GM13976 (cell line): ENCODE measurements at regions not wholly inside any gene's neighbourhood (a gene's known extent, or its start where the extent isn't known, plus 50 kb on each side); places are given as distances from the start of the nearest gene placed in this dataset.

Source experiments
- DNase-seq: peaks from one replicate; pipeline ENCODE4 v3.0.0; 2012; ENCODE audit warnings: low spot score
- CTCF ChIP-seq: IDR thresholded peaks from 2 replicates; pipeline ENCODE4 v1.5.1; 2012; ENCODE audit warnings: borderline replicate concordance, mild to moderate bottlenecking; ENCODE audit not compliant: insufficient read depth; ENCODE audit errors: extremely low read depth, missing control alignments, control extremely low read depth
- in situ Hi-C: fragments of 300-500 bp; cut with MboI; formaldehyde crosslinking; loops from one replicate; pipeline ENCODE4 v1.12.0; 2022; ENCODE audit warnings: low sequenced_read_pairs, mixed read lengths, inconsistent platforms; ENCODE audit not compliant: unreplicated experiment

GRCh38 chr14:34035934-34036250 lies 85.0 kb upstream of the EGLN3 start:
- no peak for TF ChIP-seq CTCF
- in situ Hi-C loops: no loop called here

GRCh38 chr14:34035177-34035933 lies 84.5 kb upstream of the EGLN3 start:
- no peak for DNase-seq
- in situ Hi-C loops: no loop called here
- TF ChIP-seq CTCF: no peak

More at GRCh38 chr14:34035934-34036250, 85.0 kb upstream of the EGLN3 start:
- DNase-seq: no peak

GRCh38 chr14:34034447-34035176 lies 83.7 kb upstream of the EGLN3 start:
- no peak for DNase-seq
- in situ Hi-C loops: no loop called here
- no peak for TF ChIP-seq CTCF

- in situ Hi-C loops: no loop called here
- TF ChIP-seq CTCF: no peak
- no peak for DNase-seq
Observed at GRCh38 chr14:34032720-34033119, 81.8 kb upstream of the EGLN3 start.

GRCh38 chr14:34030864-34031263 lies 80.0 kb upstream of the EGLN3 start:
- DNase-seq: no peak
- no peak for TF ChIP-seq CTCF

GRCh38 chr14:34029921-34030334 lies 79.1 kb upstream of the EGLN3 start:
- no peak for DNase-seq
- no peak for TF ChIP-seq CTCF
- in situ Hi-C loops: no loop called here

More at GRCh38 chr14:34030864-34031263, 80.0 kb upstream of the EGLN3 start:
- in situ Hi-C loops: no loop called here
